Left lung (tissue), 4 donors: ENCODE measurements at regions not wholly inside any gene's neighbourhood (a gene's known extent, or its start where the extent isn't known, plus 50 kb on each side); places are given as distances from the start of the nearest gene placed in this dataset.
A peak's percentile ranks its signal among the peaks of the same experiment; 100 is the strongest.

ENCODE experiments used
- ATAC-seq: fragments of 200-7000 bp; cut with Tn5 transposase; one replicate; pipeline ENCODE4 v1.9.1; 2020; ENCODE audit warnings: moderate library complexity
- DNase-seq, 4 donors: peaks; one replicate each; pipeline ENCODE4 v3.0.0-alpha.2; 2013 to 2020
- H3K27ac ChIP-seq, 2 donors: fragments of 200-600 bp; sonication (generic) in 1 of 2; one replicate each; pipeline versions ENCODE4 v1.5.0 to v1.8.0; 2020 to 2021
- H3K27me3 ChIP-seq, 2 donors: fragments of 200-600 bp; sonication (generic) in 1 of 2; one replicate each; pipeline versions ENCODE4 v1.5.0 to v1.8.0; 2020 to 2021
- H3K36me3 ChIP-seq, 2 donors: fragments of 200-600 bp; sonication (generic) in 1 of 2; one replicate each; pipeline versions ENCODE4 v1.5.0 to v1.8.0; 2020 to 2021
- H3K4me1 ChIP-seq, 2 donors: fragments of 200-600 bp; one replicate each; pipeline ENCODE4 v1.8.0; 2021
- H3K4me3 ChIP-seq, 2 donors: fragments of 200-600 bp; sonication (generic) in 1 of 2; one replicate each; pipeline versions ENCODE4 v1.5.0 to v1.8.0; 2020 to 2021; ENCODE audit warnings: mild to moderate bottlenecking in 1 of 2
- H3K9me3 ChIP-seq, 2 donors: fragments of 200-600 bp; sonication (generic) in 1 of 2; one replicate each; pipeline versions ENCODE4 v1.5.0 to v1.8.0; 2020 to 2021
- intact Hi-C, 2 donors: fragments of 100-400 bp; cut with DNase I; formaldehyde crosslinking; loops; one replicate each; pipeline versions ENCODE4 v1.11.2 to v1.14.2; 2022
- TF ChIP-seq, protein P1 (sequence below), 2 donors: fragments of 200-600 bp; sonication (generic) in 1 of 2; IDR thresholded peaks; one replicate each; pipeline versions ENCODE4 v1.5.0 to v1.8.0; 2021; ENCODE audit warnings: antibody characterized with exemption in 2 of 2
- donor health status: DM: no; HTN: yes; CAD: no.
- donor health status: DM: no; HTN: no; CAD: no.

GRCh38 chr5:74424162-74424868 lies 216.2 kb downstream of the ENC1 start:
- H3K36me3 ChIP-seq: no peaks in the 10 kb centered on the region
- H3K27ac ChIP-seq: peak overlapping the region in 1 of 2 donors; percentile 34
- no peak overlapping the region for H3K4me3 ChIP-seq
- H3K4me1 ChIP-seq: peaks cover 0 to 11% of the 10 kb centered on the region in 2 donors
- DNase-seq (peak in 1 of 4 donors; percentile 71), ATAC-seq (peak; percentile 84)
- H3K27me3 ChIP-seq: no peaks in the 10 kb centered on the region
- TF ChIP-seq, protein P1, sequence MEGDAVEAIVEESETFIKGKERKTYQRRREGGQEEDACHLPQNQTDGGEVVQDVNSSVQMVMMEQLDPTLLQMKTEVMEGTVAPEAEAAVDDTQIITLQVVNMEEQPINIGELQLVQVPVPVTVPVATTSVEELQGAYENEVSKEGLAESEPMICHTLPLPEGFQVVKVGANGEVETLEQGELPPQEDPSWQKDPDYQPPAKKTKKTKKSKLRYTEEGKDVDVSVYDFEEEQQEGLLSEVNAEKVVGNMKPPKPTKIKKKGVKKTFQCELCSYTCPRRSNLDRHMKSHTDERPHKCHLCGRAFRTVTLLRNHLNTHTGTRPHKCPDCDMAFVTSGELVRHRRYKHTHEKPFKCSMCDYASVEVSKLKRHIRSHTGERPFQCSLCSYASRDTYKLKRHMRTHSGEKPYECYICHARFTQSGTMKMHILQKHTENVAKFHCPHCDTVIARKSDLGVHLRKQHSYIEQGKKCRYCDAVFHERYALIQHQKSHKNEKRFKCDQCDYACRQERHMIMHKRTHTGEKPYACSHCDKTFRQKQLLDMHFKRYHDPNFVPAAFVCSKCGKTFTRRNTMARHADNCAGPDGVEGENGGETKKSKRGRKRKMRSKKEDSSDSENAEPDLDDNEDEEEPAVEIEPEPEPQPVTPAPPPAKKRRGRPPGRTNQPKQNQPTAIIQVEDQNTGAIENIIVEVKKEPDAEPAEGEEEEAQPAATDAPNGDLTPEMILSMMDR (IDR thresholded peaks at IDR 0.05): no peak
- intact Hi-C loops: no loop called here
- no peaks in the 10 kb centered on the region for H3K9me3 ChIP-seq

DNA sequence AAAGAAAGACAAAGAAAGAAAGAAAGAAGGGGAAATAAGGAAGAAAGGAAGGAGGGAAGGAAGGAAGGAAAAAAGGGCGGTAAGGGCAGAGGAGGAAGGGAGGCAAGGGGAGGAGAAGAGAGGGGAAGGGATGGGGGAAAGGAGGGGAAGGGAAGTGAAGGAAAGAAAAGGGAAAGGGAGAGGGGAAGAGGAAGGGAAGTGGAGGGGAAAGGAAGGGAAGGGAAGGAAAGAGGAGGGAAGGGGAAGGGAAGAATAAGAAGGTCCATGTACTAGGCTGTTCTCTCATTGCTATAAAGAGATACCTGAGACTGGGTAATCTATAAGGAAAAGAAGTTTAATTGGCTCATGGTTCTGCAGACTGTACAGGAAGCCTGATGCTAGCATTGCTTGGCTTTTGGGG lies 217.1 kb downstream of the ENC1 start:
- peaks cover 0 to 11% of the 10 kb centered on the region in 2 donors for H3K4me1 ChIP-seq
- TF ChIP-seq, protein P1 (IDR thresholded peaks at IDR 0.05): no peak
- ATAC-seq: no peak
- H3K27me3 ChIP-seq: no peaks in the 10 kb centered on the region
- H3K4me3 ChIP-seq: no peak overlapping the region
- no peaks in the 10 kb centered on the region for H3K9me3 ChIP-seq
- intact Hi-C loops: no loop called here
- H3K27ac ChIP-seq: no peak overlapping the region
- DNase-seq: no peak
- no peaks in the 10 kb centered on the region for H3K36me3 ChIP-seq

DNA sequence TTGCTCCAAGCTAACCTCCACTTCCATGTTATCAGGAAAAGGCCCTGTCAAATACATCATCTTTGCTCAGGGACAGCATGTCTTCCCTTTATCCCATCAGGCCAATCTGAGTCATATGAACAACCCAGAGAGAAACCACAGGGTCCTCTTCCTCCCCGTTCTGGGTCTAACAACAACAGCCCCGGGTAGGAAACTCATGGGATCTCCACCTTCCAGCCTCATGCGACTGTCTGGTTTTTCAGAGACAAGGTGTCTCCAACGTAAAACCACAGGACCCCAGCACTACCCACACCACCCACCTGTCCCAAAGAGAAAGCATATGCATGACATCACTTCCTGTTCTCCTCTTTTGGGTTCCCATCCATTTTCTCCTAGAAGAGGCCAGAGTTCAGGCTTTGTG lies 217.9 kb downstream of the ENC1 start:
- Histone ChIP-seq H3K9me3 (no peaks in the 10 kb centered on the region), H3K4me1 (peaks cover 0 to 11% of the 10 kb centered on the region in 2 donors), H3K27ac (no peak overlapping the region), H3K4me3 (no peak overlapping the region), H3K36me3 (no peaks in the 10 kb centered on the region), H3K27me3 (no peaks in the 10 kb centered on the region)
- intact Hi-C loops: no loop called here
- TF ChIP-seq, protein P1 (IDR thresholded peaks at IDR 0.05): no peak
- DNase-seq (no peak), ATAC-seq (no peak)

DNA sequence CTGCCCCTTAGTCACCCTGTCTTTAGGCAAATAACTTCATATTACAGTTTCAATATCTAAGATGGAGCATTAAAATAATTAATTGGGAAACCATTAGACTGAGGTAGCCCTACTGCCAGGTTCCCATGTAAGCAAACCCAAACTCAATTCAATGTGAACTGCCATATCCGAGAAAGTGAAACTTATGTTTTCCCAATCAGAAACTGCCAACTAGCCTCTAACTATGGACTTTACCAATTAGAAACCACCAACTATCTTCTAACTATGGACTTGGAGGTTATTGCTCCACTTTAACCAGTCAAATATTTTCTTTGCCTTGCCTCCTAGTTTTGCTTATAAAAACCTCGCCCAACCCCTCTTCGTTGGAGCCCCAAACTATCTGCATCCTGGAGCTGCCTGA lies 218.5 kb downstream of the ENC1 start:
- no peak for ATAC-seq
- TF ChIP-seq, protein P1 (IDR thresholded peaks at IDR 0.05): no peak
- Histone ChIP-seq H3K36me3 (no peaks in the 10 kb centered on the region), H3K27ac (no peak overlapping the region), H3K9me3 (no peaks in the 10 kb centered on the region), H3K4me3 (no peak overlapping the region), H3K4me1 (peaks cover 0 to 11% of the 10 kb centered on the region in 2 donors), H3K27me3 (no peaks in the 10 kb centered on the region)
- intact Hi-C loops: no loop called here
- DNase-seq: no peak

- no peaks in the 10 kb centered on the region for H3K9me3 ChIP-seq
- H3K36me3 ChIP-seq: no peaks in the 10 kb centered on the region
- peaks cover 0 to 11% of the 10 kb centered on the region in 2 donors for H3K4me1 ChIP-seq
- H3K27ac ChIP-seq: no peak overlapping the region
- TF ChIP-seq, protein P1 (IDR thresholded peaks at IDR 0.05): no peak
- no peaks in the 10 kb centered on the region for H3K27me3 ChIP-seq
- intact Hi-C loops: no loop called here
- ATAC-seq (no peak), DNase-seq (no peak)
- no peak overlapping the region for H3K4me3 ChIP-seq
Measured at GRCh38 chr5:74421377-74421776, 219.2 kb downstream of the ENC1 start.
